ENCODE measurements at regions not wholly inside any gene's neighbourhood (a gene's known extent, or its start where the extent isn't known, plus 50 kb on each side); places are given as distances from the start of the nearest gene placed in this dataset.

DNA sequence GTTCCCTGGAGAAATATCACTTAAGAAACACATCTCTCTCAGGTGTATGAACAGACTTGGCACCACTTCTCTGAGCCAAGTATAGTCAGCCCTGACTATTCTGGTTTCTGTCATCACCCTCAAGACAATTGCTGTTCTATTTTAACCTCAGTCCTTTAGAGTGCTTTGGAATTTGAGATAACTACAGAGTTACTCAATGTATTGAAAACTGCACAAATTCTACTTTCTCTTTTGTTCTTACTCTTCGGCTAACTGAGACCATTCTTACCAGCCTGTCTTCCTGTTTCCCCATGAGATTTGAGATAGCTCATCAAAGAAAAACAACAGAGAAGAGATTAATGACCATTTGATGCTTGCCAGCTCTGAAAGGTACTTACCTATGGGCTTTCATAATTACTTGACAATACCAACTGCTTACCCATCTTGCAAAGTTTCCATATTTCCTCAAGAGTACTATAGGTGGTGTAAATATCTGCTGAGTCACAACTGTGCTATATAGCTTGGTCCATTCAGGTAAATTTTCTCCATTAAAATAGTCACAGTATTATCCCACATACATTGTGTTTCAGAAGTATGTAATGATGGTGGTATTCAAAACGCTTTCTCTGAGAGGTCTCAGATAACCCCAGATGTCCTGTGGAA, 467.5 kb upstream of the CHST9 start:
- TF ChIP-seq POLR2A (IDR thresholded peaks at IDR 0.05) (no peak), EP300 (IDR thresholded peaks at IDR 0.05) (no peak), POLR2AphosphoS5 (IDR thresholded peaks at IDR 0.05) (no peak)
- TF ChIP-seq, protein P1, sequence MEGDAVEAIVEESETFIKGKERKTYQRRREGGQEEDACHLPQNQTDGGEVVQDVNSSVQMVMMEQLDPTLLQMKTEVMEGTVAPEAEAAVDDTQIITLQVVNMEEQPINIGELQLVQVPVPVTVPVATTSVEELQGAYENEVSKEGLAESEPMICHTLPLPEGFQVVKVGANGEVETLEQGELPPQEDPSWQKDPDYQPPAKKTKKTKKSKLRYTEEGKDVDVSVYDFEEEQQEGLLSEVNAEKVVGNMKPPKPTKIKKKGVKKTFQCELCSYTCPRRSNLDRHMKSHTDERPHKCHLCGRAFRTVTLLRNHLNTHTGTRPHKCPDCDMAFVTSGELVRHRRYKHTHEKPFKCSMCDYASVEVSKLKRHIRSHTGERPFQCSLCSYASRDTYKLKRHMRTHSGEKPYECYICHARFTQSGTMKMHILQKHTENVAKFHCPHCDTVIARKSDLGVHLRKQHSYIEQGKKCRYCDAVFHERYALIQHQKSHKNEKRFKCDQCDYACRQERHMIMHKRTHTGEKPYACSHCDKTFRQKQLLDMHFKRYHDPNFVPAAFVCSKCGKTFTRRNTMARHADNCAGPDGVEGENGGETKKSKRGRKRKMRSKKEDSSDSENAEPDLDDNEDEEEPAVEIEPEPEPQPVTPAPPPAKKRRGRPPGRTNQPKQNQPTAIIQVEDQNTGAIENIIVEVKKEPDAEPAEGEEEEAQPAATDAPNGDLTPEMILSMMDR (IDR thresholded peaks at IDR 0.05), result no peak
